RWPE2 (cell line): ENCODE measurements at regions not wholly inside any gene's neighbourhood (a gene's known extent, or its start where the extent isn't known, plus 50 kb on each side); places are given as distances from the start of the nearest gene placed in this dataset.

Experiments used
- ATAC-seq: fragments of 200-7000 bp; cut with Tn5 transposase; 3 replicates; pipeline ENCODE4 v1.9.1; 2021; ENCODE audit warnings: low read depth
- DNase-seq: peaks from one replicate; pipeline ENCODE4 v3.0.0-alpha.2; 2020; ENCODE audit warnings: low spot score
- H3K27ac ChIP-seq: fragments of 450-650 bp; 2 replicates; pipeline ENCODE4 v1.5.1; 2017; ENCODE audit warnings: mild to moderate bottlenecking; ENCODE audit not compliant: poor library complexity, severe bottlenecking
- H3K27me3 ChIP-seq: fragments of 250-450 bp; sonication (Bioruptor Pico); 2 replicates; pipeline ENCODE4 v1.5.1; 2021; ENCODE audit warnings: mild to moderate bottlenecking, moderate library complexity; ENCODE audit not compliant: insufficient read depth, poor library complexity, severe bottlenecking
- H3K36me3 ChIP-seq: fragments of 250-450 bp; sonication (Bioruptor Pico); 2 replicates; pipeline ENCODE4 v1.5.1; 2020; ENCODE audit warnings: low read depth, mild to moderate bottlenecking, moderate library complexity
- H3K4me1 ChIP-seq: fragments of 250-450 bp; sonication (Bioruptor Pico); 2 replicates; pipeline ENCODE4 v1.5.1; 2021; ENCODE audit warnings: mild to moderate bottlenecking, moderate library complexity; ENCODE audit not compliant: insufficient read depth, poor library complexity, severe bottlenecking
- H3K4me3 ChIP-seq: fragments of 250-450 bp; sonication (Bioruptor Pico); 2 replicates; pipeline ENCODE4 v1.5.1; 2021; ENCODE audit warnings: mild to moderate bottlenecking, moderate library complexity; ENCODE audit not compliant: severe bottlenecking
- H3K9me3 ChIP-seq: fragments of 250-450 bp; sonication (Bioruptor Pico); 2 replicates; pipeline ENCODE4 v1.5.1; 2021; ENCODE audit warnings: mild to moderate bottlenecking, moderate library complexity; ENCODE audit not compliant: severe bottlenecking
- TF ChIP-seq, protein P1 (sequence below): fragments of 450-650 bp; IDR thresholded peaks from one replicate; pipeline ENCODE4 v1.5.1; 2017; ENCODE audit warnings: mild to moderate bottlenecking, moderate library complexity; ENCODE audit not compliant: poor library complexity, severe bottlenecking

GRCh38 chr5:148928141-148928540 is 101.7 kb downstream of the ADRB2 start:
- no peaks in the 10 kb centered on the region for H3K27me3 ChIP-seq
- no peak overlapping the region for H3K4me3 ChIP-seq
- ATAC-seq (peak; percentile 73), DNase-seq (no peak)
- no peaks in the 10 kb centered on the region for H3K4me1 ChIP-seq
- peak overlapping the region; percentile 17 for H3K27ac ChIP-seq
- no peaks in the 10 kb centered on the region for H3K36me3 ChIP-seq
- TF ChIP-seq, protein P1, sequence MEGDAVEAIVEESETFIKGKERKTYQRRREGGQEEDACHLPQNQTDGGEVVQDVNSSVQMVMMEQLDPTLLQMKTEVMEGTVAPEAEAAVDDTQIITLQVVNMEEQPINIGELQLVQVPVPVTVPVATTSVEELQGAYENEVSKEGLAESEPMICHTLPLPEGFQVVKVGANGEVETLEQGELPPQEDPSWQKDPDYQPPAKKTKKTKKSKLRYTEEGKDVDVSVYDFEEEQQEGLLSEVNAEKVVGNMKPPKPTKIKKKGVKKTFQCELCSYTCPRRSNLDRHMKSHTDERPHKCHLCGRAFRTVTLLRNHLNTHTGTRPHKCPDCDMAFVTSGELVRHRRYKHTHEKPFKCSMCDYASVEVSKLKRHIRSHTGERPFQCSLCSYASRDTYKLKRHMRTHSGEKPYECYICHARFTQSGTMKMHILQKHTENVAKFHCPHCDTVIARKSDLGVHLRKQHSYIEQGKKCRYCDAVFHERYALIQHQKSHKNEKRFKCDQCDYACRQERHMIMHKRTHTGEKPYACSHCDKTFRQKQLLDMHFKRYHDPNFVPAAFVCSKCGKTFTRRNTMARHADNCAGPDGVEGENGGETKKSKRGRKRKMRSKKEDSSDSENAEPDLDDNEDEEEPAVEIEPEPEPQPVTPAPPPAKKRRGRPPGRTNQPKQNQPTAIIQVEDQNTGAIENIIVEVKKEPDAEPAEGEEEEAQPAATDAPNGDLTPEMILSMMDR, result no peak
- H3K9me3 ChIP-seq, result no peaks in the 10 kb centered on the region

DNA sequence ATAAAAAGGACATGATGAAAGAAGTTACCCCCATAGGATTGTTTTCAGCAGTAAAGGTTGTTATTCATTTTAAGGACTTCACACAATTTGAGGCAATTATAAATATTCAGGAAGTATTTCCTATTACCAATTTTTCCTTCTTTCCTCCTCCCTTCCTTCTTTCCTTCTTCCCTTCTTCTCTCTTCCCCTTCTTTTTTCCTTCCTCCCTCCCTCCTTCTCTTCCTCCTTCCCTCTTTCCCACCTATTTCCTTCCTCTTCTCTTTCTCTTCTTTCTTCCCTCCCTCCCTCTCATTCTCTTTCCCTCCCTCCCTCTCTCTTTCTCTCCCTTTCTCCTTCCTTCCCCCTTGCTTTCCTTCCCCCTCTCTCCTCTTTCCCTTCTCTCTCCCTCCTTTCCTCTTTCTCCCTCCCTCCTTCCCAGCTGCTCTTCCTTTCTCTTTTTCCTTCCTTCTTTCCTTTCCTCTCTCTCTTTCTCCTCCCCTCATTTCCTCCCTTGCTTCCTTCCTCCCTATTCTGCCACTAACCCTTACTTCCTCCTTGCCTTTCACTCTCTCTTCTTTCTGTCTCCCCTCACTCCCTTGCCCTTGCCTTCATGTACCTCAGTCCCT is 105.1 kb downstream of the ADRB2 start:
- ATAC-seq, result no peak
- no peak overlapping the region for H3K4me3 ChIP-seq
- TF ChIP-seq, protein P1, result no peak

GRCh38 chr5:148932355-148932935 is 106.0 kb downstream of the ADRB2 start:
- H3K36me3 ChIP-seq, result no peaks in the 10 kb centered on the region
- ATAC-seq (no peak), DNase-seq (no peak)
- TF ChIP-seq, protein P1, result no peak
- no peaks in the 10 kb centered on the region for H3K9me3 ChIP-seq
- no peaks in the 10 kb centered on the region for H3K27me3 ChIP-seq
- no peak overlapping the region for H3K4me3 ChIP-seq
- H3K27ac ChIP-seq, result no peak overlapping the region
- H3K4me1 ChIP-seq, result peaks cover 2% of the 10 kb centered on the region

More for the DNA sequence above, 105.1 kb downstream of the ADRB2 start:
- no peak for DNase-seq
- Histone ChIP-seq H3K36me3 (no peaks in the 10 kb centered on the region), H3K9me3 (no peaks in the 10 kb centered on the region), H3K4me1 (no peaks in the 10 kb centered on the region), H3K27ac (no peak overlapping the region), H3K27me3 (no peaks in the 10 kb centered on the region)

DNA sequence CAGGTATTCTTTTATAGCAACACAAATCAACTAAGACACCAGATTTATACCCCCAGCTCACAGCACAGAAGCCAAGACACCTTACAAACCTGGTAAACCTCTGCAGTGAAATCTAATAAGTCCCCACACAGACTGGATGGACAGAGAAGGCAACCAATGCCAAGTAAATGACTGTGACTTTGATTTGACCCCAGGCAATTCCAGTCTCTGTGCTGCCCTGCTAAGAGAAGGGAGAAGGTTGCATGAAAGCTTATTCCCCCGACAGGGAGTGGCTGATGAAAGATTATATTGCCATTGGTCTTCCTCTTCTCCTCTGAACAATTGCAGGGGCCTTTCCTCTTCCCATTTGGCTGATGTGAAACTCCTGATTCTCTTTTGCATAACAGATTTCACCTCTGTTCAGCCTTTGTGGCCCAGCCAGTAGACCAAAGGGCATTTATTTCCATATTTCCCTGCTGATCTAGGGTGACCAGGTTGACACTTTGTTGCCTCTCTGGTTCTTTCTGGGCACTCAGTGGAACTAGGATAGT is 107.6 kb downstream of the ADRB2 start:
- Histone ChIP-seq H3K4me1 (peaks cover 13% of the 10 kb centered on the region), H3K9me3 (no peaks in the 10 kb centered on the region), H3K27me3 (no peaks in the 10 kb centered on the region), H3K27ac (no peak overlapping the region), H3K4me3 (no peak overlapping the region), H3K36me3 (no peaks in the 10 kb centered on the region)
- ATAC-seq (no peak), DNase-seq (no peak)
- TF ChIP-seq, protein P1, result no peak

- no peak overlapping the region for H3K4me3 ChIP-seq
- TF ChIP-seq, protein P1, result no peak
- no peaks in the 10 kb centered on the region for H3K27me3 ChIP-seq
- H3K4me1 ChIP-seq, result peaks cover 21% of the 10 kb centered on the region
- peaks cover 2% of the 10 kb centered on the region for H3K9me3 ChIP-seq
- H3K36me3 ChIP-seq, result no peaks in the 10 kb centered on the region
- ATAC-seq (no peak), DNase-seq (no peak)
- H3K27ac ChIP-seq, result no peak overlapping the region
Observed at GRCh38 chr5:148934895-148935400, 108.5 kb downstream of the ADRB2 start.
